ENCODE measurements at regions not wholly inside any gene's neighbourhood (a gene's known extent, or its start where the extent isn't known, plus 50 kb on each side); places are given as distances from the start of the nearest gene placed in this dataset.
"Not testable (repeated sequence)": the region's sequence is repeated elsewhere in the genome, so short reads cannot be mapped to it uniquely, and the experiment has no call there.

GRCh38 chr7:6930081-6930635 lies 104.1 kb upstream of the CCZ1B start:
- TF ChIP-seq EZH2 (IDR thresholded peaks at IDR 0.05; ENCODE audit: insufficient read depth, poor library complexity, severe bottlenecking); EZH2phosphoT487 (IDR thresholded peaks at IDR 0.05; ENCODE audit: insufficient read depth, low read depth): not testable (repeated sequence)

Data from GM23248 (cell line).